ENCODE measurements at regions not wholly inside any gene's neighbourhood (a gene's known extent, or its start where the extent isn't known, plus 50 kb on each side); places are given as distances from the start of the nearest gene placed in this dataset.

- no peak for TF ChIP-seq REST (IDR thresholded peaks at IDR 0.05; ENCODE audit: low read depth)
- TF ChIP-seq CEBPB (IDR thresholded peaks at IDR 0.05): peak; percentile 51
These were observed 981.0 kb upstream of the FAT3 start for GRCh38 chr11:91243630-91244029.

GRCh38 chr11:91243051-91243450, 981.6 kb upstream of the FAT3 start:
- TF ChIP-seq FOXM1 (IDR thresholded peaks at IDR 0.05; ENCODE audit: borderline replicate concordance, low read depth) (no peak), EP300 (IDR thresholded peaks at IDR 0.05; ENCODE audit: borderline replicate concordance) (no peak), YY1 (IDR thresholded peaks at IDR 0.05; ENCODE audit: low read depth) (no peak), REST (IDR thresholded peaks at IDR 0.05; ENCODE audit: low read depth) (no peak), ZBTB7A (IDR thresholded peaks at IDR 0.05; ENCODE audit: low read depth) (no peak), TCF12 (IDR thresholded peaks at IDR 0.05; ENCODE audit: low read depth) (no peak), NFIC (IDR thresholded peaks at IDR 0.05) (no peak), EGR1 (IDR thresholded peaks at IDR 0.05) (no peak), MAX (IDR thresholded peaks at IDR 0.05) (no peak), TAF1 (IDR thresholded peaks at IDR 0.05; ENCODE audit: low read depth) (no peak), CEBPB (IDR thresholded peaks at IDR 0.05) (no peak), CREB1 (IDR thresholded peaks at IDR 0.05; ENCODE audit: low read depth) (no peak), USF1 (IDR thresholded peaks at IDR 0.05) (no peak), TEAD4 (IDR thresholded peaks at IDR 0.05) (no peak), RAD21 (IDR thresholded peaks at IDR 0.05; ENCODE audit: low read depth) (no peak)

- TF ChIP-seq ZBTB7A (IDR thresholded peaks at IDR 0.05; ENCODE audit: low read depth): no peak
- no peak for TF ChIP-seq CEBPB (IDR thresholded peaks at IDR 0.05)
- TF ChIP-seq TCF12 (IDR thresholded peaks at IDR 0.05; ENCODE audit: low read depth): no peak
- TF ChIP-seq USF1 (IDR thresholded peaks at IDR 0.05): no peak
- TF ChIP-seq MAX (IDR thresholded peaks at IDR 0.05): no peak
- no peak for TF ChIP-seq TAF1 (IDR thresholded peaks at IDR 0.05; ENCODE audit: low read depth)
- TF ChIP-seq REST (IDR thresholded peaks at IDR 0.05; ENCODE audit: low read depth): no peak
- TF ChIP-seq EGR1 (IDR thresholded peaks at IDR 0.05): no peak
- no peak for TF ChIP-seq YY1 (IDR thresholded peaks at IDR 0.05; ENCODE audit: low read depth)
- TF ChIP-seq NFIC (IDR thresholded peaks at IDR 0.05): no peak
- TF ChIP-seq FOXM1 (IDR thresholded peaks at IDR 0.05; ENCODE audit: borderline replicate concordance, low read depth): no peak
- TF ChIP-seq EP300 (IDR thresholded peaks at IDR 0.05; ENCODE audit: borderline replicate concordance): no peak
- no peak for TF ChIP-seq TEAD4 (IDR thresholded peaks at IDR 0.05)
These were observed 983.4 kb upstream of the FAT3 start for GRCh38 chr11:91241226-91241625.

- no peak for TF ChIP-seq TAF1 (IDR thresholded peaks at IDR 0.05; ENCODE audit: low read depth)
- no peak for TF ChIP-seq CEBPB (IDR thresholded peaks at IDR 0.05)
- no peak for TF ChIP-seq EGR1 (IDR thresholded peaks at IDR 0.05)
- TF ChIP-seq USF1 (IDR thresholded peaks at IDR 0.05): no peak
- TF ChIP-seq FOXM1 (IDR thresholded peaks at IDR 0.05; ENCODE audit: borderline replicate concordance, low read depth): no peak
- TF ChIP-seq ZBTB7A (IDR thresholded peaks at IDR 0.05; ENCODE audit: low read depth): no peak
These were observed 985.3 kb upstream of the FAT3 start for GRCh38 chr11:91239359-91239758.

GRCh38 chr11:91231226-91231625, 993.4 kb upstream of the FAT3 start:
- TF ChIP-seq USF1 (IDR thresholded peaks at IDR 0.05): no peak
- TF ChIP-seq TAF1 (IDR thresholded peaks at IDR 0.05; ENCODE audit: low read depth): no peak

All from Ishikawa (cell line).